ENCODE measurements at regions not wholly inside any gene's neighbourhood (a gene's known extent, or its start where the extent isn't known, plus 50 kb on each side); places are given as distances from the start of the nearest gene placed in this dataset.

DNA sequence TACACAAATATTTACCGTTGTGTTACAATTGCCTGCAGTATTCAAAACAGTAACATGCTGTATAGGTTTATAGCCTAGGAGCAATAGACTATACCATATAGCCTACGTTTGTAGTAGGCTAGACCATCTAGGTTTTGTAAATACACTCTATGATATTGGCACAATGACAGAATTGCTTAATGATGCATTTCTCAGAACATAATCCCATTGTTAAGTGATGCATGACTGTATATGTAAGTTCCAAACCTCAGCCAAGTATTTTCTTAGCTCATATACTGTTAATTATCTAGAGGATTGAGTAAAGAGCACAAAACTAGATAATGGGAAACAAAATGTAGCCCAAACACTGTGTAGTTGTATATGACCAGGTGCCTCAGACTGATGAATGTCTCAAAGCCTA, 220.1 kb downstream of the ANXA1 start:
- TF ChIP-seq, protein P1, sequence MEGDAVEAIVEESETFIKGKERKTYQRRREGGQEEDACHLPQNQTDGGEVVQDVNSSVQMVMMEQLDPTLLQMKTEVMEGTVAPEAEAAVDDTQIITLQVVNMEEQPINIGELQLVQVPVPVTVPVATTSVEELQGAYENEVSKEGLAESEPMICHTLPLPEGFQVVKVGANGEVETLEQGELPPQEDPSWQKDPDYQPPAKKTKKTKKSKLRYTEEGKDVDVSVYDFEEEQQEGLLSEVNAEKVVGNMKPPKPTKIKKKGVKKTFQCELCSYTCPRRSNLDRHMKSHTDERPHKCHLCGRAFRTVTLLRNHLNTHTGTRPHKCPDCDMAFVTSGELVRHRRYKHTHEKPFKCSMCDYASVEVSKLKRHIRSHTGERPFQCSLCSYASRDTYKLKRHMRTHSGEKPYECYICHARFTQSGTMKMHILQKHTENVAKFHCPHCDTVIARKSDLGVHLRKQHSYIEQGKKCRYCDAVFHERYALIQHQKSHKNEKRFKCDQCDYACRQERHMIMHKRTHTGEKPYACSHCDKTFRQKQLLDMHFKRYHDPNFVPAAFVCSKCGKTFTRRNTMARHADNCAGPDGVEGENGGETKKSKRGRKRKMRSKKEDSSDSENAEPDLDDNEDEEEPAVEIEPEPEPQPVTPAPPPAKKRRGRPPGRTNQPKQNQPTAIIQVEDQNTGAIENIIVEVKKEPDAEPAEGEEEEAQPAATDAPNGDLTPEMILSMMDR (IDR thresholded peaks at IDR 0.05), result no peak
- TF ChIP-seq POLR2A (IDR thresholded peaks at IDR 0.05), result no peak
